Activated naive CD4-positive, alpha-beta T cell treated with anti-CD3 and anti-CD28 coated beads for 36 hours (primary cell): ENCODE measurements at regions not wholly inside any gene's neighbourhood (a gene's known extent, or its start where the extent isn't known, plus 50 kb on each side); places are given as distances from the start of the nearest gene placed in this dataset.
A peak's percentile ranks its signal among the peaks of the same experiment; 100 is the strongest.
"Not testable (repeated sequence)": the region's sequence is repeated elsewhere in the genome, so short reads cannot be mapped to it uniquely, and the experiment has no call there.

ENCODE experiments used
- CTCF ChIA-PET: fragments of 350-600 bp; sonication (Branson Sonifier 250); formaldehyde crosslinking; loops from one replicate; lab custom pipeline; 2021; ENCODE audit warnings: antibody characterized with exemption; lab: Charles Lee
- DNase-seq: peaks from one replicate; pipeline ENCODE4 v3.0.0-alpha.2; 2020
- H3K27ac Mint-ChIP-seq: one replicate; pipeline ENCODE4 v1.8.0; 2021; ENCODE audit warnings: mild to moderate bottlenecking, mixed read lengths
- H3K27me3 Mint-ChIP-seq: one replicate; pipeline ENCODE4 v1.8.0; 2021; ENCODE audit warnings: low read depth, mixed read lengths
- H3K36me3 Mint-ChIP-seq: one replicate; pipeline ENCODE4 v1.8.0; 2021; ENCODE audit warnings: low read depth, mixed read lengths
- H3K4me1 Mint-ChIP-seq: one replicate; pipeline ENCODE4 v1.8.0; 2021; ENCODE audit warnings: low read depth, mixed read lengths
- H3K4me3 Mint-ChIP-seq: one replicate; pipeline ENCODE4 v1.8.0; 2021; ENCODE audit warnings: mild to moderate bottlenecking, moderate library complexity, mixed read lengths
- H3K9me3 Mint-ChIP-seq: one replicate; pipeline ENCODE4 v1.8.0; 2021; ENCODE audit warnings: mixed read lengths
- intact Hi-C: fragments of 100-400 bp; cut with micrococcal nuclease; formaldehyde crosslinking; loops from one replicate; pipeline ENCODE4 v1.15.1; 2023

- no peak overlapping the region for H3K27ac Mint-ChIP-seq
- no peaks in the 10 kb centered on the region for H3K27me3 Mint-ChIP-seq
- CTCF ChIA-PET: no interaction called here
- H3K4me1 Mint-ChIP-seq: peaks cover 22% of the 10 kb centered on the region
- H3K36me3 Mint-ChIP-seq: no peaks in the 10 kb centered on the region
- intact Hi-C loops: loop anchor here (5.0 to 10.0 kb wide), 2 partner anchors 93 to 705 kb away; partner anchors contain the start of gene CAB39
- H3K4me3 Mint-ChIP-seq: no peak overlapping the region
- H3K9me3 Mint-ChIP-seq: peaks cover 2% of the 10 kb centered on the region
- no peak for DNase-seq
Observed at GRCh38 chr2:230619491-230619890, 93.2 kb upstream of the CAB39 start.

- H3K36me3 Mint-ChIP-seq, intact Hi-C loops, H3K9me3 Mint-ChIP-seq, H3K27me3 Mint-ChIP-seq, H3K4me3 Mint-ChIP-seq, DNase-seq, CTCF ChIA-PET, H3K27ac Mint-ChIP-seq: not testable (repeated sequence)
- peaks cover 17% of the 10 kb centered on the region for H3K4me1 Mint-ChIP-seq
Observed at GRCh38 chr2:230625220-230625619, 87.4 kb upstream of the CAB39 start.

- H3K9me3 Mint-ChIP-seq, H3K27me3 Mint-ChIP-seq, intact Hi-C loops, H3K27ac Mint-ChIP-seq, H3K36me3 Mint-ChIP-seq, H3K4me3 Mint-ChIP-seq, DNase-seq: not testable (repeated sequence)
- CTCF ChIA-PET: interaction anchor here (0.6 to 0.7 kb wide), 3 partner anchors 18 to 693 kb away, joined by 3 to 5 read pairs (median 3); no protein-coding TSS in a partner anchor
- H3K4me1 Mint-ChIP-seq: peaks cover 17% of the 10 kb centered on the region
Observed at GRCh38 chr2:230627091-230627490, 85.6 kb upstream of the CAB39 start.

GRCh38 chr2:230627806-230628724 is 84.6 kb upstream of the CAB39 start:
- H3K9me3 Mint-ChIP-seq: no peaks in the 10 kb centered on the region
- no peak overlapping the region for H3K4me3 Mint-ChIP-seq
- H3K36me3 Mint-ChIP-seq: no peaks in the 10 kb centered on the region
- no peak for DNase-seq
- CTCF ChIA-PET: interaction anchor here (1.1 kb wide), 1 partner anchor 86 kb away, joined by 6 read pairs; no protein-coding TSS in a partner anchor
- no peak overlapping the region for H3K27ac Mint-ChIP-seq
- H3K4me1 Mint-ChIP-seq: peaks cover 17% of the 10 kb centered on the region
- intact Hi-C loops: no loop called here
- no peaks in the 10 kb centered on the region for H3K27me3 Mint-ChIP-seq

- Mint-ChIP-seq H3K4me3 (no peak overlapping the region), H3K27ac (no peak overlapping the region), H3K9me3 (no peaks in the 10 kb centered on the region), H3K4me1 (peaks cover 27% of the 10 kb centered on the region), H3K27me3 (no peaks in the 10 kb centered on the region), H3K36me3 (no peaks in the 10 kb centered on the region)
- intact Hi-C loops: no loop called here
- DNase-seq: no peak
- CTCF ChIA-PET: no interaction called here
Observed at GRCh38 chr2:230631470-230631869, 81.2 kb upstream of the CAB39 start.

DNA sequence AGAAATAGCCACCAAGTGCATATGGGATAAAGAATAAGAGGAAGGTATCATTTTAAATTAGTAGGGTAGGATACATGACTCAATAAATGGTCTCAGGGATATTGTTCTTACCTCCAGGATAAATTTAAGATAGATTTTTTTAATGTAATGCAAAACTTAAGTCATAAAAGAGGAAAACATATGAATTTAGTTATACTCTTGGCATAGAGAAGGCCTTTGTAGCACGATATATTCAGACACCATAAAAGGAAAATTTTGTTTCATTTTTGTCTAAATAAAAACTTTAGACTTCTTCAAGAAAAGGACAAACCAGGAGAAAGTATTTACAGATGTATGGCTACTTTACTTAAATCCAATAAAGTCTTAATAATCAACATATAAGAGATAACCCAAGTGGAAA is 78.5 kb upstream of the CAB39 start:
- no peak overlapping the region for H3K4me3 Mint-ChIP-seq
- intact Hi-C loops: no loop called here
- no peak overlapping the region for H3K27ac Mint-ChIP-seq
- no peak for DNase-seq
- peaks cover 27% of the 10 kb centered on the region for H3K4me1 Mint-ChIP-seq
- H3K9me3 Mint-ChIP-seq: no peaks in the 10 kb centered on the region
- CTCF ChIA-PET: no interaction called here
- no peaks in the 10 kb centered on the region for H3K27me3 Mint-ChIP-seq
- H3K36me3 Mint-ChIP-seq: no peaks in the 10 kb centered on the region

GRCh38 chr2:230634721-230635313 is 77.8 kb upstream of the CAB39 start:
- H3K36me3 Mint-ChIP-seq, H3K27me3 Mint-ChIP-seq, CTCF ChIA-PET, H3K4me3 Mint-ChIP-seq, H3K9me3 Mint-ChIP-seq, intact Hi-C loops, DNase-seq, H3K27ac Mint-ChIP-seq: not testable (repeated sequence)
- peaks cover 24% of the 10 kb centered on the region for H3K4me1 Mint-ChIP-seq

DNA sequence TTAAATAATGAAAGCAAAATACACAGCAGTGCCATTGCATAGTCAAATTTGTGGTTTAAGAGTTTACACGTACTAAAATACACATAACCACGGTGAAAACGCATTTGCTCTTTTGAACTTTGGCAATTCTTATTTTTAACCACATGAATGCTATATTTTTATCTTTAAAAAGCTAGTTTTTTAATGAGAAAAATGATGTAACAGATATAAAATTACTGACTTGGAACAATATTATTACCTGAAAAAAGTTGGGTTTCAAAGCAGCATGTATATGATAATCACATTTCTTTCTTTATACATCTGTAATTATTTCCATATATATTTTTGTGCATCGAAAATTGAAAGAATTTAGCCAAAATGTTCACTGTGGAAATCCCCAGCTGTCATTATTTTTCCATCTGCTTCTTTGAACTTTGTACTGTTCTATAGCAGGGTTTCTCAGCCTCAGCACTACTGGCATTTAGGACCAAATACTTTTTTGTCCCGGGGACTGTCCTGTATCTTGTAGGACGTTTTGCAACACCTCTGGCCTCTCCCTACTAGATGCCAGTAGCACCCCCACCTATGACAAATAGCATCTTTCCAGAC is 75.9 kb upstream of the CAB39 start:
- peak; percentile 49 for DNase-seq
- intact Hi-C loops: loop anchor here (1.0 kb wide), 2 partner anchors 23 to 158 kb away; no protein-coding TSS in a partner anchor
- Mint-ChIP-seq H3K9me3 (no peaks in the 10 kb centered on the region), H3K36me3 (no peaks in the 10 kb centered on the region), H3K27ac (peak overlapping the region; percentile 86), H3K4me3 (no peak overlapping the region), H3K27me3 (no peaks in the 10 kb centered on the region), H3K4me1 (peaks cover 26% of the 10 kb centered on the region)
- CTCF ChIA-PET: interaction anchor here (1.8 kb wide), 1 partner anchor 161 kb away, joined by 10 read pairs; no protein-coding TSS in a partner anchor

DNA sequence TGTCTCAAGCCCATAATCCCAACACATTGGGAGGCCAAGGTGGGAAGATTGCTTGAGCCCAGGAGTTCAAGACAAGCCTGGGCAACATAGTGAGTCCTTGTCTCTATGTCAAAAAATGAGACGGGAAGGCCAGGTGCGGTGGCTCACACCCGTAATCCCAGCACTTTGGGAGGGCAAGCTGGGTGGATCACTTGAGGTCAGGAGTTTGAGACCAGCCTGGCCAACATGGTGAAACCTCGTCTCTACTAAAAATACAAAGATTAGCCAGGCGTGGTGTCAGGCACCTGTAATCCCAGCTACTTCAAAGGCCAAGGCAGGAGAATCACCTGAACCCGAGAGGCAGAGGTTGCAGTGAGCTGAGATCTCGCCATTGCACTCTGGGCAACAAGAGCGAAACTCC is 75.2 kb upstream of the CAB39 start:
- H3K27me3 Mint-ChIP-seq, H3K36me3 Mint-ChIP-seq, H3K4me3 Mint-ChIP-seq, H3K9me3 Mint-ChIP-seq, DNase-seq: not testable (repeated sequence)
- intact Hi-C loops: loop anchor here (1.0 kb wide), 2 partner anchors 22 to 157 kb away; no protein-coding TSS in a partner anchor
- CTCF ChIA-PET: interaction anchor here (1.8 kb wide), 1 partner anchor 161 kb away, joined by 10 read pairs; no protein-coding TSS in a partner anchor
- H3K27ac Mint-ChIP-seq: peak overlapping the region; percentile 86
- peaks cover 28% of the 10 kb centered on the region for H3K4me1 Mint-ChIP-seq

GRCh38 chr2:230640540-230641011 is 72.1 kb upstream of the CAB39 start:
- intact Hi-C loops: no loop called here

GRCh38 chr2:230642966-230643365 is 69.7 kb upstream of the CAB39 start:
- H3K4me3 Mint-ChIP-seq: no peak overlapping the region
- DNase-seq: no peak
- CTCF ChIA-PET: interaction anchor here (0.9 to 2.3 kb wide), 2 partner anchors 18 to 155 kb away, joined by 4 to 17 read pairs; no protein-coding TSS in a partner anchor
- H3K4me1 Mint-ChIP-seq: peaks cover 32% of the 10 kb centered on the region
- intact Hi-C loops: no loop called here
- no peaks in the 10 kb centered on the region for H3K36me3 Mint-ChIP-seq
- no peaks in the 10 kb centered on the region for H3K27me3 Mint-ChIP-seq
- H3K9me3 Mint-ChIP-seq: peaks cover 1% of the 10 kb centered on the region
- H3K27ac Mint-ChIP-seq: peak overlapping the region; percentile 96

More at GRCh38 chr2:230640540-230641011, 72.1 kb upstream of the CAB39 start:
- Mint-ChIP-seq H3K4me1 (peaks cover 46% of the 10 kb centered on the region), H3K36me3 (no peaks in the 10 kb centered on the region), H3K4me3 (no peak overlapping the region), H3K27ac (no peak overlapping the region), H3K9me3 (no peaks in the 10 kb centered on the region), H3K27me3 (no peaks in the 10 kb centered on the region)
- CTCF ChIA-PET: interaction anchor here (1.2 to 1.3 kb wide), 3 partner anchors 9 to 158 kb away, joined by 3 to 5 read pairs (median 3); no protein-coding TSS in a partner anchor
- DNase-seq: no peak
